ENCODE measurements at regions not wholly inside any gene's neighbourhood (a gene's known extent, or its start where the extent isn't known, plus 50 kb on each side); places are given as distances from the start of the nearest gene placed in this dataset.

- TF ChIP-seq EZH2phosphoT487 (IDR thresholded peaks at IDR 0.05; ENCODE audit: insufficient read depth, low read depth) (no peak), EZH2 (IDR thresholded peaks at IDR 0.05; ENCODE audit: insufficient read depth, poor library complexity, severe bottlenecking) (no peak)
Observed at GRCh38 chr22:48504519-48505140, 1323.0 kb downstream of the BRD1 start.
